H9 (cell line): ENCODE measurements at regions not wholly inside any gene's neighbourhood (a gene's known extent, or its start where the extent isn't known, plus 50 kb on each side); places are given as distances from the start of the nearest gene placed in this dataset.

ENCODE experiments used
- DNase-seq: peaks from one replicate; pipeline ENCODE4 v3.0.0-alpha.2; 2017
- H2AFZ ChIP-seq: one replicate; pipeline ENCODE4 v1.6.1; 2013; ENCODE audit warnings: mild to moderate bottlenecking, low read length, control low read depth, moderate library complexity
- H2AK5ac ChIP-seq: 2 replicates; pipeline ENCODE4 v1.6.1; 2013; ENCODE audit warnings: low read length, control low read depth, mixed read lengths; ENCODE audit not compliant: insufficient read length
- H2BK120ac ChIP-seq: one replicate; pipeline ENCODE4 v1.6.1; 2013; ENCODE audit warnings: low read depth, mild to moderate bottlenecking, low read length, control low read depth, inconsistent platforms; ENCODE audit not compliant: poor library complexity, severe bottlenecking
- H2BK12ac ChIP-seq: 2 replicates; pipeline ENCODE4 v1.6.1; 2013; ENCODE audit warnings: low read length, control low read depth, mixed read lengths, low read depth; ENCODE audit not compliant: insufficient read length
- H2BK15ac ChIP-seq: 2 replicates; pipeline ENCODE4 v1.6.1; 2013; ENCODE audit warnings: low read depth, low read length, control low read depth
- H2BK20ac ChIP-seq: one replicate; pipeline ENCODE4 v1.6.1; 2013; ENCODE audit warnings: low read depth, mild to moderate bottlenecking, low read length, control low read depth, inconsistent platforms; ENCODE audit not compliant: poor library complexity, severe bottlenecking
- H2BK5ac ChIP-seq: 2 replicates; pipeline ENCODE4 v1.6.1; 2013; ENCODE audit warnings: low read length, control low read depth, mixed read lengths; ENCODE audit not compliant: insufficient read length
- H3K14ac ChIP-seq: 2 replicates; pipeline ENCODE4 v1.6.1; 2013; ENCODE audit warnings: low read length, control low read depth; ENCODE audit not compliant: insufficient read depth
- H3K18ac ChIP-seq: 2 replicates; pipeline ENCODE4 v1.6.1; 2013; ENCODE audit warnings: low read depth, mild to moderate bottlenecking, mixed read lengths, low read length, control low read depth; ENCODE audit not compliant: insufficient read length
- H3K23ac ChIP-seq: 2 replicates; pipeline ENCODE4 v1.6.1; 2013; ENCODE audit warnings: low read length, control low read depth, mixed read lengths, low read depth; ENCODE audit not compliant: insufficient read length
- H3K23me2 ChIP-seq: 2 replicates; pipeline ENCODE4 v1.6.1; 2013; ENCODE audit warnings: low read depth, mild to moderate bottlenecking, mixed read lengths, low read length, control low read depth; ENCODE audit not compliant: insufficient read length, poor library complexity, severe bottlenecking
- H3K27ac ChIP-seq: 2 replicates; pipeline ENCODE4 v1.5.1; 2013; ENCODE audit warnings: low read length, control low read depth, mixed read lengths, low read depth; ENCODE audit not compliant: insufficient read length
- H3K27me3 ChIP-seq: 2 replicates; pipeline ENCODE4 v1.6.1; 2013; ENCODE audit warnings: low read length, control low read depth, inconsistent platforms; ENCODE audit not compliant: insufficient read depth
- H3K4ac ChIP-seq: 2 replicates; pipeline ENCODE4 v1.6.1; 2013; ENCODE audit warnings: low read depth, mild to moderate bottlenecking, control low read depth, inconsistent platforms, low read length, moderate library complexity
- H3K4me1 ChIP-seq: 2 replicates; pipeline ENCODE4 v1.6.1; 2013; ENCODE audit warnings: low read length, control low read depth, inconsistent platforms; ENCODE audit not compliant: insufficient read depth
- H3K4me2 ChIP-seq: 2 replicates; pipeline ENCODE4 v1.6.1; 2013; ENCODE audit warnings: low read length, control low read depth, mixed read lengths; ENCODE audit not compliant: insufficient read length, insufficient read depth
- H3K56ac ChIP-seq: 2 replicates; pipeline ENCODE4 v1.6.1; 2013; ENCODE audit warnings: low read depth, mild to moderate bottlenecking, mixed read lengths, low read length, control low read depth; ENCODE audit not compliant: insufficient read length
- H3K79me1 ChIP-seq: 2 replicates; pipeline ENCODE4 v1.6.1; 2013; ENCODE audit warnings: low read depth, mild to moderate bottlenecking, moderate library complexity, low read length, control low read depth, inconsistent platforms; ENCODE audit not compliant: insufficient read depth, poor library complexity, severe bottlenecking
- H3K79me2 ChIP-seq: 2 replicates; pipeline ENCODE4 v1.6.1; 2013; ENCODE audit warnings: low read length, control low read depth, inconsistent platforms; ENCODE audit not compliant: insufficient read depth
- H3K9ac ChIP-seq: 2 replicates; pipeline ENCODE4 v1.6.1; 2013; ENCODE audit warnings: low read length, control low read depth, mixed read lengths; ENCODE audit not compliant: insufficient read length; ENCODE audit errors: extremely low read depth
- H3K9me3 ChIP-seq: one replicate; pipeline ENCODE4 v1.6.1; 2013; ENCODE audit warnings: low read depth, low read length, inconsistent platforms; ENCODE audit not compliant: control insufficient read depth
- H3T11ph ChIP-seq: one replicate; pipeline ENCODE4 v1.6.1; 2013; ENCODE audit warnings: mild to moderate bottlenecking, low read length, control low read depth, inconsistent platforms
- H4K20me1 ChIP-seq: one replicate; pipeline ENCODE4 v1.6.1; 2013; ENCODE audit not compliant: control insufficient read depth, insufficient read length, insufficient read depth
- H4K5ac ChIP-seq: 2 replicates; pipeline ENCODE4 v1.6.1; 2013; ENCODE audit warnings: low read depth, mild to moderate bottlenecking, mixed read lengths, low read length, control low read depth; ENCODE audit not compliant: insufficient read length
- H4K8ac ChIP-seq: replicated peaks from 2 replicates; pipeline ENCODE4 v1.6.1; 2013; ENCODE audit warnings: low read length, control low read depth, mixed read lengths, low read depth; ENCODE audit not compliant: insufficient read length
- H4K91ac ChIP-seq: 2 replicates; pipeline ENCODE4 v1.6.1; 2013; ENCODE audit warnings: low read depth, mild to moderate bottlenecking, moderate library complexity, mixed read lengths, low read length, control low read depth; ENCODE audit not compliant: insufficient read length
- H3K27ac Mint-ChIP-seq, 3 experiments: 2 replicates in 2 of 3; 3 replicates in 1 of 3; pipeline ENCODE4 v1.8.0; 2020 to 2021; ENCODE audit warnings: mixed read lengths in 3 of 3, mild to moderate bottlenecking in 1 of 3, moderate library complexity in 1 of 3
- H3K27me3 Mint-ChIP-seq: 2 replicates; pipeline ENCODE4 v1.8.0; 2021; ENCODE audit warnings: low read depth, mild to moderate bottlenecking, moderate library complexity, mixed read lengths
- H3K36me3 Mint-ChIP-seq, 3 experiments: 2 replicates in 2 of 3; 3 replicates in 1 of 3; pipeline ENCODE4 v1.8.0; 2020 to 2021; ENCODE audit warnings: low read depth in 3 of 3, mixed read lengths in 3 of 3; ENCODE audit not compliant: insufficient read depth in 1 of 3
- H3K4me1 Mint-ChIP-seq, 2 experiments: 2 replicates each; pipeline ENCODE4 v1.8.0; 2020; ENCODE audit warnings: mixed read lengths in 2 of 2
- H3K4me3 Mint-ChIP-seq, 2 experiments: 2 replicates in 1 of 2; 3 replicates in 1 of 2; pipeline ENCODE4 v1.8.0; 2020 to 2021; ENCODE audit warnings: mild to moderate bottlenecking in 2 of 2, mixed read lengths in 2 of 2, moderate library complexity in 1 of 2
- H3K9me3 Mint-ChIP-seq, 2 experiments: 2 replicates in 1 of 2; 3 replicates in 1 of 2; pipeline ENCODE4 v1.8.0; 2020; ENCODE audit warnings: mild to moderate bottlenecking in 2 of 2, mixed read lengths in 2 of 2, moderate library complexity in 1 of 2
- WGBS: extraction: QIAGEN DNeasy Blood & Tissue Kit; methylation state at CpG from one replicate; pipeline ENCODE4 v1.1.7; 2013; ENCODE audit warnings: missing lambda C conversion rate, low lambda C conversion rate, mixed read lengths; ENCODE audit not compliant: insufficient read length; ENCODE audit errors: extremely low coverage; 5-methylcytosine and 5-hydroxymethylcytosine counted together
- TF ChIP-seq, protein P1 (sequence below): fragments of 200-600 bp; sonication (generic); conservative IDR thresholded peaks from 3 replicates; pipeline ENCODE4 v1.8.0; 2021; ENCODE audit warnings: antibody characterized with exemption, mild to moderate bottlenecking

DNA sequence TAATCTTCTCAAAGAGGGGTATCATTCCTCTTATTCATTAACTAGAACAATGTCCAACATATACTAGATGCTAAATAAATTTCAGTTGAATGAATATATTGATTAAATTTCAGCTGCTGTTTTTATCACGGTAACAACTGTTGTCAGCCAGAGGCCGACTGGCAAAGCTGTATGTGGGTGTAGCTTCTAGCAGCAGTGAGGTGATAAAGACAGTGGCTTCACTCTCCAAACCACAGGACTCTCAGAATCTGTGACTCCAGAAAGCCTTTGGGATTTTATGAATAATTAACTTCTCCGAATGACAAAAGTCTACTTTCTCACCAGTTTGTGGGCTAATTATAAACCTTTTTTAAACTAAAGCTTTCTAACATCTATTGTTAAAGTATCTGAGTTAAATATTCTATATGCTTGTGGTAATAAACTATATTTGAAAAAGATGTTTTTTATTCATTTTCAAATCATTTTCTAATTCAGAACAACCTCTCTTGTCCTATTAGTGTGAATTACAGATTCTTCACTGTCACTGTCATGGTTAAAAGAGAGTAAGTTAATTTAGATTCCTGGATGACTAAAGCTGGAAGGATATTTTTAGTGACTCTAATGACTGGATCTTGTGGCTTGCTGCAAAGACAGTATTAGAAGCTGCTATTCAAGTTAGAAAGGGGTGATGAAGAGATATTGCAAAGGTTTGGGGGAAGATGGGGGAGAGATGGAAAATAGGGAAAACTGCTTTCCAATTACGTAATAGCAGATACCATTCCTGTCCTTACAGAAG is 796.4 kb upstream of the ARPP21 start:
- TF ChIP-seq, protein P1, sequence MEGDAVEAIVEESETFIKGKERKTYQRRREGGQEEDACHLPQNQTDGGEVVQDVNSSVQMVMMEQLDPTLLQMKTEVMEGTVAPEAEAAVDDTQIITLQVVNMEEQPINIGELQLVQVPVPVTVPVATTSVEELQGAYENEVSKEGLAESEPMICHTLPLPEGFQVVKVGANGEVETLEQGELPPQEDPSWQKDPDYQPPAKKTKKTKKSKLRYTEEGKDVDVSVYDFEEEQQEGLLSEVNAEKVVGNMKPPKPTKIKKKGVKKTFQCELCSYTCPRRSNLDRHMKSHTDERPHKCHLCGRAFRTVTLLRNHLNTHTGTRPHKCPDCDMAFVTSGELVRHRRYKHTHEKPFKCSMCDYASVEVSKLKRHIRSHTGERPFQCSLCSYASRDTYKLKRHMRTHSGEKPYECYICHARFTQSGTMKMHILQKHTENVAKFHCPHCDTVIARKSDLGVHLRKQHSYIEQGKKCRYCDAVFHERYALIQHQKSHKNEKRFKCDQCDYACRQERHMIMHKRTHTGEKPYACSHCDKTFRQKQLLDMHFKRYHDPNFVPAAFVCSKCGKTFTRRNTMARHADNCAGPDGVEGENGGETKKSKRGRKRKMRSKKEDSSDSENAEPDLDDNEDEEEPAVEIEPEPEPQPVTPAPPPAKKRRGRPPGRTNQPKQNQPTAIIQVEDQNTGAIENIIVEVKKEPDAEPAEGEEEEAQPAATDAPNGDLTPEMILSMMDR, result no peak
- no peaks in the 10 kb centered on the region for H3K27me3 ChIP-seq
- no peak overlapping the region for H4K8ac ChIP-seq
- no peak for DNase-seq
- no peak overlapping the region for H3K27ac ChIP-seq
- H3K23me2 ChIP-seq, result no peaks in the 10 kb centered on the region
- no peak overlapping the region for H2BK120ac ChIP-seq
- no peak overlapping the region for H3K18ac ChIP-seq
- H3K4me1 Mint-ChIP-seq, result peaks cover 13 to 23% of the 10 kb centered on the region in 2 experiments
- no peak overlapping the region for H3K4ac ChIP-seq
- H3K79me1 ChIP-seq, result no peaks in the 10 kb centered on the region
- H3K14ac ChIP-seq, result no peak overlapping the region
- no peak overlapping the region for H2BK20ac ChIP-seq
- no peak overlapping the region for H2AK5ac ChIP-seq
- no peak overlapping the region for H2BK12ac ChIP-seq
- H2AFZ ChIP-seq, result no peak overlapping the region
- peaks cover 4% of the 10 kb centered on the region; the same call in 1 of the 2 replicates for H3K4me1 ChIP-seq
- no peaks in the 10 kb centered on the region for H3K79me2 ChIP-seq
- H4K20me1 ChIP-seq, result no peaks in the 10 kb centered on the region
- peak overlapping the region in 1 of 3 experiments; percentile 16; a peak in 2 of 7 replicates for H3K27ac Mint-ChIP-seq
- WGBS, result no CpG with 5 or more reads among the region's 4 CpGs
- H3K9me3 ChIP-seq, result no peaks in the 10 kb centered on the region
- H4K91ac ChIP-seq, result no peak overlapping the region
- H3K9ac ChIP-seq, result no peak overlapping the region
- no peak overlapping the region for H3T11ph ChIP-seq
- no peak overlapping the region for H2BK5ac ChIP-seq
- no peak overlapping the region for H3K4me3 Mint-ChIP-seq
- H3K4me2 ChIP-seq, result no peak overlapping the region
- no peak overlapping the region for H2BK15ac ChIP-seq
- no peaks in the 10 kb centered on the region for H3K36me3 Mint-ChIP-seq
- H3K56ac ChIP-seq, result no peak overlapping the region
- no peaks in the 10 kb centered on the region for H3K9me3 Mint-ChIP-seq
- H4K5ac ChIP-seq, result no peak overlapping the region
- no peaks in the 10 kb centered on the region for H3K27me3 Mint-ChIP-seq
- H3K23ac ChIP-seq, result no peak overlapping the region
